HCT116 (cell line): ENCODE measurements at regions not wholly inside any gene's neighbourhood (a gene's known extent, or its start where the extent isn't known, plus 50 kb on each side); places are given as distances from the start of the nearest gene placed in this dataset.

Experiments
- ATAC-seq: fragments of 200-7000 bp; cut with Tn5 transposase; 2 replicates; pipeline ENCODE4 v1.9.1; 2020; ENCODE audit warnings: mild to moderate bottlenecking, moderate library complexity
- BruUV-seq: library from RNA; stranded (reverse); fragments of 400-500 nt; replicated peaks from 2 replicates; lab custom pipeline; 2021; lab: Mats Ljungman, UMichigan
- CTCF ChIA-PET: fragments of 300-600 bp; sonication (Branson Sonifier 250); formaldehyde crosslinking; loops from one replicate; lab custom pipeline; 2021; ENCODE audit warnings: antibody characterized with exemption; lab: Charles Lee
- POLR2A ChIA-PET: fragments of 300-600, 350-600 bp; sonication (Branson Sonifier 250); formaldehyde crosslinking; loops from one replicate; lab custom pipeline; 2021; ENCODE audit warnings: antibody characterized with exemption; lab: Charles Lee
- RAD21 ChIA-PET, 2 experiments: fragments of 300-600 bp; sonication (Branson Sonifier 250); formaldehyde crosslinking; loops; one replicate each; lab custom pipeline; 2023; ENCODE audit warnings: low total read pairs in 2 of 2; ENCODE audit not compliant: uncharacterized antibody in 2 of 2, unreplicated experiment in 2 of 2, low non-redundant PET in 1 of 2; lab: Charles Lee
- DNase-seq: peaks from one replicate; pipeline ENCODE4 v3.0.0-alpha.2; 2010; ENCODE audit warnings: low read depth, low spot score
- H2AFZ ChIP-seq: fragments of 200-600 bp; shearing (Covaris generic), sonication (generic); 2 replicates; pipeline ENCODE4 v1.6.1; 2017; ENCODE audit warnings: low read depth, mixed run types, mixed read lengths, antibody characterized with exemption, low read length; ENCODE audit not compliant: poor library complexity, severe bottlenecking
- H3K27ac ChIP-seq: 2 replicates; pipeline ENCODE4 v1.5.1; 2012; ENCODE audit warnings: low read depth, low read length
- H3K27me3 ChIP-seq: fragments of 200-600 bp; sonication (generic); 2 replicates; pipeline ENCODE4 v1.6.1; 2016; ENCODE audit warnings: mixed run types, low read length, mixed read lengths; ENCODE audit not compliant: insufficient read depth
- H3K36me3 ChIP-seq, 2 experiments: fragments of 200-500 bp in 1 of 2; fragments of 200-600 bp in 1 of 2; sonication (Bioruptor generic) in 1 of 2; sonication (generic) in 1 of 2; 2 replicates each; pipeline versions ENCODE4 v1.5.1 to v1.6.1; 2014 to 2016; ENCODE audit warnings: low read length in 2 of 2, inconsistent platforms in 1 of 2, mixed read lengths in 1 of 2, mixed run types in 1 of 2; ENCODE audit not compliant: insufficient read depth in 2 of 2, control insufficient read depth in 1 of 2
- H3K4me1 ChIP-seq, 2 experiments: fragments of 200-600 bp in 1 of 2; sonication (generic) in 1 of 2; 2 replicates each; pipeline versions ENCODE4 v1.5.1 to v1.6.1; 2012 to 2017; ENCODE audit warnings: low read length in 2 of 2, inconsistent platforms in 1 of 2, mild to moderate bottlenecking in 1 of 2, mixed read lengths in 1 of 2, mixed run types in 1 of 2, moderate library complexity in 1 of 2; ENCODE audit not compliant: insufficient read depth in 2 of 2, control insufficient read depth in 1 of 2
- H3K4me2 ChIP-seq: fragments of 200-600 bp; sonication (generic); 2 replicates; pipeline ENCODE4 v1.6.1; 2017; ENCODE audit warnings: mixed run types, low read length, mixed read lengths
- H3K4me3 ChIP-seq, 2 experiments: fragments of 200-600 bp in 1 of 2; sonication (generic) in 1 of 2; replicated peaks in 1 of 2; 2 replicates each; pipeline ENCODE4 v1.5.1; 2011 to 2016; ENCODE audit warnings: low read length in 2 of 2, control low read depth in 1 of 2, low read depth in 1 of 2, mild to moderate bottlenecking in 1 of 2, mixed read lengths in 1 of 2, mixed run types in 1 of 2
- H3K79me2 ChIP-seq: fragments of 200-600 bp; sonication (generic); 2 replicates; pipeline ENCODE4 v1.6.1; 2017; ENCODE audit warnings: mild to moderate bottlenecking, mixed run types, low read length, moderate library complexity, mixed read lengths; ENCODE audit not compliant: insufficient read depth
- H3K9ac ChIP-seq: fragments of 200-600 bp; sonication (generic); 2 replicates; pipeline ENCODE4 v1.6.1; 2016; ENCODE audit warnings: low read length, mixed read lengths
- H3K9me2 ChIP-seq: fragments of 200-600 bp; sonication (generic), shearing (Covaris generic); 2 replicates; pipeline ENCODE4 v1.6.1; 2017; ENCODE audit warnings: mixed run types, mild to moderate bottlenecking, moderate library complexity; ENCODE audit not compliant: insufficient read depth
- H3K9me3 ChIP-seq, 2 experiments: fragments of 200-500 bp in 1 of 2; fragments of 200-600 bp in 1 of 2; sonication (Bioruptor generic) in 1 of 2; sonication (generic) in 1 of 2; 2 replicates each; pipeline ENCODE4 v1.6.1; 2014 to 2017; ENCODE audit warnings: low read length in 2 of 2, mixed read lengths in 2 of 2, inconsistent platforms in 1 of 2, low read depth in 1 of 2, mild to moderate bottlenecking in 1 of 2, mixed run types in 1 of 2, moderate library complexity in 1 of 2; ENCODE audit not compliant: control insufficient read depth in 1 of 2, insufficient read depth in 1 of 2
- H4K20me1 ChIP-seq: fragments of 200-600 bp; sonication (generic), shearing (Covaris generic); 2 replicates; pipeline ENCODE4 v1.6.1; 2017; ENCODE audit warnings: mixed run types, mild to moderate bottlenecking, moderate library complexity; ENCODE audit not compliant: insufficient read depth
- ELF1 ChIP-seq: IDR thresholded peaks from 2 replicates; pipeline ENCODE4 v1.6.1; 2012; ENCODE audit warnings: low read depth, borderline replicate concordance
- EZH2 ChIP-seq: fragments of 200-600 bp; sonication (generic); IDR thresholded peaks from 2 replicates; pipeline ENCODE4 v1.6.1; 2017; ENCODE audit warnings: antibody characterized with exemption, mixed run types
- EZH2phosphoT487 ChIP-seq: fragments of 200-600 bp; IDR thresholded peaks from 2 replicates; pipeline ENCODE4 v1.6.1; 2018; ENCODE audit warnings: antibody characterized with exemption, borderline replicate concordance
- POLR2AphosphoS5 ChIP-seq: IDR thresholded peaks from 2 replicates; pipeline ENCODE4 v1.6.1; 2011; ENCODE audit warnings: mild to moderate bottlenecking, low read depth, low read length, moderate library complexity
- SRF ChIP-seq: IDR thresholded peaks from 2 replicates; pipeline ENCODE4 v1.6.1; 2012; ENCODE audit warnings: low read depth
- YY1 ChIP-seq: IDR thresholded peaks from 2 replicates; pipeline ENCODE4 v1.6.1; 2011; ENCODE audit warnings: low read length, low read depth, moderate library complexity, mild to moderate bottlenecking; ENCODE audit not compliant: insufficient replicate concordance; ENCODE audit errors: extremely low read depth
- ZNF274 ChIP-seq: fragments of 200-500 bp; sonication (Bioruptor generic); IDR thresholded peaks from 2 replicates; pipeline ENCODE4 v1.6.1; 2014; ENCODE audit warnings: mild to moderate bottlenecking, low read depth, low read length, inconsistent platforms
- intact Hi-C: fragments of 100-400 bp; cut with micrococcal nuclease; formaldehyde crosslinking; loops from 2 replicates; pipeline ENCODE4 v1.10.0; 2022

DNA sequence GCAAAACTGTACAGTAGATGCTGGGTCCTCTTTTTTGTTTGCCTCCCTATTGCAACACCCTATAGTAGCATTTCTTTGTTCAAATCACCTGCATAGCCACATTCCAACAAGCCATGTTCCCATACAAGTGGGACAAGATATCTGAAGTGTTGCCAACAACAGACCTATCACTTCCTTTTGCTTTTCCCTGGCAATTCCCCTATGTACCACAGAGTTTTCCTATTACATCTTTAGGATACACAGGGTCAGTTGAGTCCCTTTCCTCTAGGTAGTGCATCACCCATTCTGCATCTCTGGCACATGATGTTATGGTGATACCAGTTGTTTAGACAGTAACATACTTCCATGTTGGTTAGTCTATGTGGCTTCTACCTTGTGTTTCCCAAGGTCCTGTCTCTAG is 125.1 kb upstream of the FBXL7 start:
- H3K4me1 ChIP-seq = no peaks in the 10 kb centered on the region
- no peaks in the 10 kb centered on the region for H3K79me2 ChIP-seq
- DNase-seq (no peak), ATAC-seq (no peak)
- no peak overlapping the region for H2AFZ ChIP-seq
- H3K27me3 ChIP-seq = no peaks in the 10 kb centered on the region
- TF ChIP-seq ELF1 (no peak), ZNF274 (no peak)
- intact Hi-C loops = no loop called here
- RAD21 ChIA-PET = no interaction called here
- H3K9me2 ChIP-seq = no peaks in the 10 kb centered on the region
- H4K20me1 ChIP-seq = no peaks in the 10 kb centered on the region
- H3K9me3 ChIP-seq = peaks cover 14 to 16% of the 10 kb centered on the region in 2 experiments; a peak in 2 of 4 replicates
- no peak overlapping the region for H3K4me2 ChIP-seq
- no TSS peak for BruUV-seq
- H3K4me3 ChIP-seq = no peak overlapping the region
- no peak overlapping the region for H3K27ac ChIP-seq
- H3K9ac ChIP-seq = no peak overlapping the region
- POLR2A ChIA-PET = no interaction called here
- CTCF ChIA-PET = no interaction called here
- H3K36me3 ChIP-seq = no peaks in the 10 kb centered on the region

- Histone ChIP-seq H4K20me1 (no peaks in the 10 kb centered on the region), H3K27me3 (no peaks in the 10 kb centered on the region), H3K27ac (no peak overlapping the region), H3K4me1 (no peaks in the 10 kb centered on the region), H3K9me2 (no peaks in the 10 kb centered on the region), H3K9ac (no peak overlapping the region), H3K4me3 (no peak overlapping the region), H3K9me3 (peaks cover 11 to 14% of the 10 kb centered on the region in 2 experiments; a peak in 2 of 4 replicates), H3K4me2 (no peak overlapping the region), H3K79me2 (no peaks in the 10 kb centered on the region), H2AFZ (no peak overlapping the region), H3K36me3 (no peaks in the 10 kb centered on the region)
- no TSS peak for BruUV-seq
- RAD21 ChIA-PET = no interaction called here
- intact Hi-C loops = no loop called here
- DNase-seq (no peak), ATAC-seq (no peak)
- POLR2A ChIA-PET = no interaction called here
- TF ChIP-seq EZH2 (no peak), YY1 (no peak), EZH2phosphoT487 (no peak), POLR2AphosphoS5 (no peak), SRF (no peak)
- CTCF ChIA-PET = no interaction called here
Measured at GRCh38 chr5:15373151-15373550, 126.8 kb upstream of the FBXL7 start.
